ENCODE measurements at regions not wholly inside any gene's neighbourhood (a gene's known extent, or its start where the extent isn't known, plus 50 kb on each side); places are given as distances from the start of the nearest gene placed in this dataset.

DNA sequence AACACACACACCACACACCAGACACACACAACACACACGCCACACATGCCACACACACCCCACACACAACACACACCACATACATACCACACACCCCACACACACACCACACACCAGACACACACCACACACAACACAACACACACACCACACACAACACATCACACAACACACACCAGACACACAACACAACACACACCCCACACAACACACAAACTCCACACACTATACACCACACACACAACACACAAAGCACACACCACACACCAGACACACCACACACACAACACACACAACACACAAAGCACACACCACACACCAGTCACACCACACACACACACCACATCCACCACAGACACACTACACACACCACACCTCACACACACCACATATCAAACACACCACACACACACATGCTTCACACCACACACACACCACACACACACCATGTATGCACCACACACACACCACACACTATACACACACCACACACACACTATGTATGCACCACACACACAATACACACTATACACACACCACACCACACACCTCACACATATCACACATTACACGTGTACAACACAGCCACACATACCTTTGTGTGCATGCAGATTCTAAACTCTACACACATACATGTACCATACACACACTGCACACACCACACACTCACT, 72.2 kb downstream of the TMEM18 start:
- H3K4me3 ChIP-seq (IDR thresholded peaks at IDR 0.05; ENCODE audit: insufficient read depth, low read depth, low read length) = no peak overlapping the region

DNA sequence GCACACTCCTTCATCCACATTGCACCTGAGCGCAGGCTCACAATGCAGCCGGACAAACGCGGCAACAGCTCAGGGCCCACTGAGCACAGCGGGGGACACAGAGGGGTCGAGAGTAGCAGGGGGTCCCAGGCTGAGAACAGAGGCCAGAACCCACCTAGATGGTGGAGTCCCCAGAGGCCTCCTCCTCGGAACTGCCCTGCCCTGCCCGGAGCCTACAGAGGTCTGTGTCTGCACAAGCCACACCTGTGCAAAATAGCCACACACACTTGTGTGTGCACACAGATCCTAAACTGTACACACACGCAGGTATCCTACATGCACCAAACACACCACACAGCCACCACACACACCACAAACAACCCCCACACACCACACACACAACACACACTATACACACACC, 72.8 kb downstream of the TMEM18 start:
- Histone ChIP-seq H3K4me2 (no peak overlapping the region), H3K79me2 (ENCODE audit: insufficient read depth, low read depth) (no peaks in the 10 kb centered on the region), H2AFZ (ENCODE audit: low read depth) (no peak overlapping the region), H3K4me3 (IDR thresholded peaks at IDR 0.05; ENCODE audit: insufficient read depth, low read depth, low read length) (no peak overlapping the region), H3K9ac (no peak overlapping the region), H4K20me1 (ENCODE audit: insufficient read depth) (no peaks in the 10 kb centered on the region), H3K27me3 (ENCODE audit: insufficient read depth, low read depth) (no peaks in the 10 kb centered on the region), H3K27ac (no peak overlapping the region), H3K36me3 (ENCODE audit: insufficient read depth) (no peaks in the 10 kb centered on the region), H3K4me1 (ENCODE audit: low read depth, poor library complexity, severe bottlenecking) (no peaks in the 10 kb centered on the region)
- TF ChIP-seq, protein P1, sequence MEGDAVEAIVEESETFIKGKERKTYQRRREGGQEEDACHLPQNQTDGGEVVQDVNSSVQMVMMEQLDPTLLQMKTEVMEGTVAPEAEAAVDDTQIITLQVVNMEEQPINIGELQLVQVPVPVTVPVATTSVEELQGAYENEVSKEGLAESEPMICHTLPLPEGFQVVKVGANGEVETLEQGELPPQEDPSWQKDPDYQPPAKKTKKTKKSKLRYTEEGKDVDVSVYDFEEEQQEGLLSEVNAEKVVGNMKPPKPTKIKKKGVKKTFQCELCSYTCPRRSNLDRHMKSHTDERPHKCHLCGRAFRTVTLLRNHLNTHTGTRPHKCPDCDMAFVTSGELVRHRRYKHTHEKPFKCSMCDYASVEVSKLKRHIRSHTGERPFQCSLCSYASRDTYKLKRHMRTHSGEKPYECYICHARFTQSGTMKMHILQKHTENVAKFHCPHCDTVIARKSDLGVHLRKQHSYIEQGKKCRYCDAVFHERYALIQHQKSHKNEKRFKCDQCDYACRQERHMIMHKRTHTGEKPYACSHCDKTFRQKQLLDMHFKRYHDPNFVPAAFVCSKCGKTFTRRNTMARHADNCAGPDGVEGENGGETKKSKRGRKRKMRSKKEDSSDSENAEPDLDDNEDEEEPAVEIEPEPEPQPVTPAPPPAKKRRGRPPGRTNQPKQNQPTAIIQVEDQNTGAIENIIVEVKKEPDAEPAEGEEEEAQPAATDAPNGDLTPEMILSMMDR (conservative IDR thresholded peaks at IDR 0.05; ENCODE audit: low read depth, low read length) = no peak

More for the DNA sequence above, 72.2 kb downstream of the TMEM18 start:
- H4K20me1 ChIP-seq (ENCODE audit: insufficient read depth) = no peaks in the 10 kb centered on the region
- H2AFZ ChIP-seq (ENCODE audit: low read depth) = no peak overlapping the region
- TF ChIP-seq, protein P1 (conservative IDR thresholded peaks at IDR 0.05; ENCODE audit: low read depth, low read length) = no peak
- H3K9ac ChIP-seq = no peak overlapping the region
- H3K4me1 ChIP-seq (ENCODE audit: low read depth, poor library complexity, severe bottlenecking) = no peaks in the 10 kb centered on the region
- H3K36me3 ChIP-seq (ENCODE audit: insufficient read depth) = no peaks in the 10 kb centered on the region
- no peak overlapping the region for H3K4me2 ChIP-seq
- H3K27ac ChIP-seq = no peak overlapping the region
- H3K79me2 ChIP-seq (ENCODE audit: insufficient read depth, low read depth) = no peaks in the 10 kb centered on the region
- H3K27me3 ChIP-seq (ENCODE audit: insufficient read depth, low read depth) = no peaks in the 10 kb centered on the region

DNA sequence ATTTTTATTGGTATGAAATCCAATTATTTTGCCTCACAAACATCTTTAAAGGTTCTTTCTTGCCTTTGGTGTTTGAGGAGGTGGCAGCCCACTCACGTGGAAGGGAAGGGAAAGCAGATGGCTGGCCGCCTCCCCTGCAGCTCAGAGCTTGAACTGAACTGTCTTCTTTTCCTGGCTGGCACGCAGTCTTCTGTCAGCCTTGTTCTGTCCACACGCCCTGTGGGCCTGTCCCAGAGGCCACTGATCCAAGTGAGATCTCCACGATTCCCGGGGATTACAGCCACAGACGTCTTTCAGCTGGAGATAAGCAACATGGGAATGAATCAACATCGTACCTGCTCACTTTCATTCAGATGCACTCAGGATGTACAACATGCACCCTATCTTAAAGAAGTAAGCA, 73.3 kb downstream of the TMEM18 start:
- Histone ChIP-seq H3K27ac (no peak overlapping the region), H3K4me3 (IDR thresholded peaks at IDR 0.05; ENCODE audit: insufficient read depth, low read depth, low read length) (no peak overlapping the region), H2AFZ (ENCODE audit: low read depth) (no peak overlapping the region), H3K4me2 (no peak overlapping the region), H4K20me1 (ENCODE audit: insufficient read depth) (no peaks in the 10 kb centered on the region), H3K79me2 (ENCODE audit: insufficient read depth, low read depth) (no peaks in the 10 kb centered on the region), H3K27me3 (ENCODE audit: insufficient read depth, low read depth) (no peaks in the 10 kb centered on the region), H3K4me1 (ENCODE audit: low read depth, poor library complexity, severe bottlenecking) (no peaks in the 10 kb centered on the region), H3K36me3 (ENCODE audit: insufficient read depth) (no peaks in the 10 kb centered on the region), H3K9ac (no peak overlapping the region)
- TF ChIP-seq, protein P1 (conservative IDR thresholded peaks at IDR 0.05; ENCODE audit: low read depth, low read length) = no peak

DNA sequence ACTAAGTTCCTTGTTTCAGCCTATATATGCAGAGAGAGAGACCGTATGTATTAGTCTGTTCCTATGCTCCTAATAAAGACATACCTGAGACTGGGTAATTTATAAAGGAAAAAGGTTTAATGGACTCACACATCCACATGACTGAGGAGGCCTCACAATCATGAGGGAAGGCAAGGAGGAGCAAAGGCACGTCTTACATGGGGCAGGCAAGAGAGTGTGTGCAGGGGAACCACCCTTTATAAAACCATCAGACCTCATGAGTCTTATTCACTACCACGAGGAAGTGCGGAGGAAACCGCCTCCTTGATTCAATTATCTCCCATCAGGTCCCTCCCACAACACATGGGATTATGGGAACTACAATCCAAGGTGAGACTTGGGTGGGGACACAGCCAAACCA, 73.8 kb downstream of the TMEM18 start:
- H3K27ac ChIP-seq = no peak overlapping the region
- no peak overlapping the region for H3K9ac ChIP-seq
- no peaks in the 10 kb centered on the region for H3K36me3 ChIP-seq (ENCODE audit: insufficient read depth)
- no peaks in the 10 kb centered on the region for H4K20me1 ChIP-seq (ENCODE audit: insufficient read depth)
- H3K27me3 ChIP-seq (ENCODE audit: insufficient read depth, low read depth) = no peaks in the 10 kb centered on the region
- H3K4me2 ChIP-seq = no peak overlapping the region
- TF ChIP-seq, protein P1 (conservative IDR thresholded peaks at IDR 0.05; ENCODE audit: low read depth, low read length) = no peak
- H3K4me1 ChIP-seq (ENCODE audit: low read depth, poor library complexity, severe bottlenecking) = no peaks in the 10 kb centered on the region
- H3K79me2 ChIP-seq (ENCODE audit: insufficient read depth, low read depth) = no peaks in the 10 kb centered on the region
- no peak overlapping the region for H3K4me3 ChIP-seq (IDR thresholded peaks at IDR 0.05; ENCODE audit: insufficient read depth, low read depth, low read length)
- no peak overlapping the region for H2AFZ ChIP-seq (ENCODE audit: low read depth)
